ENCODE measurements at regions not wholly inside any gene's neighbourhood (a gene's known extent, or its start where the extent isn't known, plus 50 kb on each side); places are given as distances from the start of the nearest gene placed in this dataset.

- TF ChIP-seq CTCF (IDR thresholded peaks at IDR 0.05; ENCODE audit: extremely low read depth in 1 of 2, insufficient read depth in 1 of 2, low read depth in 1 of 2, low read length in 2 of 2) (no peak), POLR2A (IDR thresholded peaks at IDR 0.05; ENCODE audit: low read depth, low read length) (no peak), EZH2 (IDR thresholded peaks at IDR 0.05; ENCODE audit: borderline replicate concordance, low read depth, low read length, severe bottlenecking) (no peak), POLR2AphosphoS5 (IDR thresholded peaks at IDR 0.05; ENCODE audit: insufficient read depth, low read depth, low read length) (no peak), GATA2 (IDR thresholded peaks at IDR 0.05; ENCODE audit: insufficient read depth, insufficient read length, low read depth, low read length) (no peak), MAX (IDR thresholded peaks at IDR 0.05; ENCODE audit: insufficient read depth, insufficient read length) (no peak), JUN (IDR thresholded peaks at IDR 0.05; ENCODE audit: borderline replicate concordance, insufficient read depth, insufficient read length, low read depth) (no peak), FOS (IDR thresholded peaks at IDR 0.05; ENCODE audit: borderline replicate concordance, insufficient read depth, low read length) (no peak), MYC (IDR thresholded peaks at IDR 0.05; ENCODE audit: low read depth, low read length) (no peak)
These were observed 87.2 kb downstream of the ATP1A1 start for GRCh38 chr1:116460261-116460660.
